Activated CD4-positive, alpha-beta T cell treated with anti-CD3 and anti-CD28 coated beads, Interleukin-2, Interleukin-4, amounts not matched to agents 100 ng/mL and 50 ng/mL, durations not matched to agents 16 hours and 8 hours (primary cell): ENCODE measurements at regions not wholly inside any gene's neighbourhood (a gene's known extent, or its start where the extent isn't known, plus 50 kb on each side); places are given as distances from the start of the nearest gene placed in this dataset.
"Not testable (repeated sequence)": the region's sequence is repeated elsewhere in the genome, so short reads cannot be mapped to it uniquely, and the experiment has no call there.

Experiments
- DNase-seq: peaks from one replicate; pipeline ENCODE4 v3.0.0-alpha.2; 2020; ENCODE audit warnings: low spot score

DNA sequence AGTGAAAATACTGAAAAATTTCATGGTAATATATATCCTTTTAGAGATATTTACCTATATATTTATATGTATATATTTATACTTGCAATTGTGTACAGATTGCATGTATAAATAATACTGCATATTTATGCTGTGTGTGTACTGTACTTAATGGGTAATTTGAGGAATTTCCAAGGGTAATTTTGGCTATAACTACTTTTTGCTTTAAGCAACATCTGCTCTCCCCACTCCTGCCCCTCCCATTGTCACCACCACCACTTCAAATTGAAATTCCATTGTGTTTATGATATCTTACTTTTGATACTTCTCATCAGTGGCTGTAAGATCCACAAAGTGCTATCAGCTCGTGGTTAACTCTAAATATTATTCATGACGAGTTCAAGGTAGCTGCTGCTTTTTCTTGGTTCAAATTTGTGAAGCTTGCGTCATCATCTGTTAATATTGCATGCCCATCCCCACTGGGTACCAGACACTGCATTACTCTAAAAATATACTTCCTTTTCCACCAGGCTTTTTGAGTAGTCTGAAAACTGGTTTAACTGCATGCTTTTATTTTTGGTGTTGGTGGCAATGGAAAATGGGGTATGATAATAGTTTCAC, 91.7 kb upstream of the MITF start:
- no peak for DNase-seq

DNA sequence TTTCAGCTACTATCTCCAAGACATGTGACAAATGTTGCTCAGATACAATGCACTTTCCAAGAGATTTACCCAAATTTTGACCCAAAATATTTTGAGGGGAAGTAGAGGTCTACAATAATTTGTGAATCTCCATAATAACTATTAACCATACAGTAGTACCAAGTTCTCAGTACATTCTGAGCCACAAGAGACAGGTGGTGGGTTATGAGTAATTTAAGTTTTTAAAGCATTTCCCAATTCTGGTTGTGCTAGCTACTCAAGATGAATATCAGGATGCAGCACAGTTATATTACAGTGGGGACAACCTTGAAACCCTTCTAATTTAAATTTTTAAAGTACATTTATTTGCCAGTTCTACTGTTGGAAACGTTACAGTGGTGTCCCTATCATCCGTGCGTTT, 92.2 kb upstream of the MITF start:
- no peak for DNase-seq

DNA sequence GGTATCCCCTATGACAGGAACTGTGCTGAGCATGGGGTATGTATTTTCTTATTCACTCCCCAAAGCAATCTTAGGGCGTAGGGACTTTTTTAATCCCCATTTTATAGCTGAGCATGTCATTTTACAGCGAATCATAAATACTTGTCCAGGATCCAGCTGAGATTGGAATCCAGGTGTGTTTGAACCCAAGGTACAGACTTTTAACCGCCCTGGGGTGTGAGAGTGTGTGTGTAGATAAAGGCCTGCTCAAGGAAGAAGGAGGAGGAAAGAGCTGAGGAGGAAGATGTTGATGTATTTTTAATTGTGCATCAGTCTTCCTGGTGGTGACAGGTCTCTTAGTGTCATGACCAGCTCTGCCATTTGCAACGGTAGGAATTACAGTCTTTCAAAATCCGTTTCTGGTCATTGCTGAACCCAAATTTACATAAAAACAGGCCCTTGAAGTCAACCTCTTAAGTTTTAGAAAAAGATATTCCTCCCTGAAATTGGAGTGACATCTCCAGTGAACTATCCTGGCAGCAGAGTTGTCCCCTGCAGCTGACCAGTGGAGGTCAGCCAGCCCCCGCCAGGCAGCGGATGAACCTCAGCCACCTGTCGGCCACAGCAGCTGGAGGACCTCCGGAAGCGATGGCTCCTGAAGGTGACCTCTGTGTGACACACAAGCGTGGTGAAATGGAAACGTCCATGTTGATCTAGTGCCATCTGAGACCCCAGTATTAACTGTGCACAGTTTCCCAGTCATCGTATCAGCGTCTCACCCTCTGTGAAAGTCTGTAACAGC, 92.8 kb upstream of the MITF start:
- no peak for DNase-seq

GRCh38 chr3:69642606-69643005, 96.7 kb upstream of the MITF start:
- no peak for DNase-seq

GRCh38 chr3:69639851-69640250, 99.4 kb upstream of the MITF start:
- DNase-seq = no peak

DNA sequence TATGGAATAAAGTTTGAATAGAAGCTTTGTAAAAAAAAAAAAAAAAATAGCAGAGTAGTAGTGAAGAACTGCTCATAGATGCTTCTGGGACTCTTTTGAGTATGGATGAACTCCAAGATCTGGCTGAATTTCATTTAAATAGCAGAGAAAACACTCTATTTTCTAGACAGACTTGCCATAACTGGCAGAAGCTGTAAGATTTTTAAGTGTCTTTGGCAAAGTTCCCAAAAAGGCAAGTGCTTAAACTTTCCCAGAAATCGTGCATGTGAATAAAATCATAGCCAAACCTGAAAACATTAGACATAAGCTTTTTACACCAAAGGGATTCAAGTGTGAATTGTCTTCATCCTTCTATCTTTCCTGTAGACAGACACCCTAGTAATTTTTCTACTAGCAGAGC, 110.3 kb upstream of the MITF start:
- DNase-seq = no peak

GRCh38 chr3:69613286-69613685, 126.0 kb upstream of the MITF start:
- DNase-seq = no peak

DNA sequence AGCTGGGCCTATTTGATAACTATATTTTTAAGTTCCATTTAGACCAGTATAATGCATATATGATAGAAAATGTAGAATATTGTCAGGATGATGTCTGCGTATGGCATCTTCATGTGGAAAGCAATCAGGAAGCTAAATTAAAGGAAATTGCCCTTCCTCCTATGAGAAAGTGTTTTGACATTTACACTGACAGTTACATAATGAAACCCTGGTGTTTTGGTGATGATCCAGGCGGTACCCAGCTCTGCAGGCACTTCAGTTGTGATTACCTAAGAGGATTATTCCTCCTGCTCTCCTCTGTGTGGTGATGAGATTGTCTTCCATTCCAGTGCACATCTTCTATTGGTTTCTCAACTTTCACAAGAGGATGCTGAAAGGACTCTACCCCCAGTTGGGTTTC, 126.5 kb upstream of the MITF start:
- DNase-seq = no peak

- not testable (repeated sequence) for DNase-seq
These were observed 129.7 kb upstream of the MITF start for GRCh38 chr3:69609566-69609965.

DNA sequence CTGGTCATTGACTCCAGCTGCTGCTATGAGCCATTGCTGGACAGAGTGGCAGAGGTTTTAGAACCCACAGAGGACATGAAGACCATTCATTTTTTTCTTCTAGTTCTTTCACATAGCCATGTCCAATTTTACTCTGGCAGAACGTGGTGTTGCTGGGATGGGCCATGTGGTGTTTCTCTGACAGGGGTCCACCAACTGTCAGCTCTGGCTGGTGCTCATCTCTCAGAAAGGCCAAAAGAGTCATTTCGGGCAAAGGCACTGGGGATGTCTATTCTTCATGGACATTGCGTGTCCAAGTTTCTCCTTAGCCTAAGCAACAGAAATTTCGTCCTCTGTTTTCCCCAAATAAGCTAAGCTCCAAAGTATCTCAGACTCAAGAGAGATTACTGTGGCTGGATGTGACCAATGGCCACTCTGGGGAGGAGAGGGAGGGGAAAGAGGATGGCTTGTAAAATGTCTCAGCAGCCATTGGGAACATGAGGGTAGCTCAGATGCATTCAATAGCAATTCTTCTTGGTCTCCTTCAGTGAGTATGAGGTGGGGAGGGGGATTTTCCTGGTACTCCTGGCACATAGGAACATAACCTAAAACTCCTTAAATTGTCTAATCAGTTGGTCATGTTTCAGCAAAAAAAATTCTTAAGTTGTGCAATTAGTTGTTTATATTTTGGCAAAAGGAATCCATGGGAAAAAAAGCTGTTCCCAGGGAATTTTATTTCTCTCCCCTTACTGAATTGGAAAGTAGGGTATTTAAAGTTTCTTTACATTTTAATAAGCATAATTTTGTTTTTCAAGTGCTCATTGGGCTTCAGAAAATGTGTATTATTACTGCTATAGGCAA, 131.6 kb upstream of the MITF start:
- no peak for DNase-seq

DNA sequence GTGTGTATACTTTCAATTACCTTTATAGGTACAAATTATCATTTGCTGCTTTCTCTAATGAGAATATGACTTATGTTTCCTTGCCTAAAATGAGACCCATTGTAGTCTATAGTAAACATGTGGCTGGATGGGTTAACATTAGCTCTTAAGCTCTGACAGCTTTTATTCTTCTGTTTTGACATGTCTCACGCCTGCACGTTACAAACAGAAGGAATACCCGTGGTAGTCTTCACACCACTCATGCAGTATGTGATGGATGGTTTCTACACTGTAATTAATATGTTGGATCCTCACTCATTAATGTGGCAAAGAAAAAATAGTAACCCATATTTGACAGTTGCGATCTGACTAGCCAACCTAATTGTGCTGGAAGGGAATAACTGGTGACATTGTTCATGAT, 133.4 kb upstream of the MITF start:
- no peak for DNase-seq

GRCh38 chr3:69604735-69605450, 134.4 kb upstream of the MITF start:
- no peak for DNase-seq

GRCh38 chr3:69602112-69602511, 137.2 kb upstream of the MITF start:
- DNase-seq = no peak

DNA sequence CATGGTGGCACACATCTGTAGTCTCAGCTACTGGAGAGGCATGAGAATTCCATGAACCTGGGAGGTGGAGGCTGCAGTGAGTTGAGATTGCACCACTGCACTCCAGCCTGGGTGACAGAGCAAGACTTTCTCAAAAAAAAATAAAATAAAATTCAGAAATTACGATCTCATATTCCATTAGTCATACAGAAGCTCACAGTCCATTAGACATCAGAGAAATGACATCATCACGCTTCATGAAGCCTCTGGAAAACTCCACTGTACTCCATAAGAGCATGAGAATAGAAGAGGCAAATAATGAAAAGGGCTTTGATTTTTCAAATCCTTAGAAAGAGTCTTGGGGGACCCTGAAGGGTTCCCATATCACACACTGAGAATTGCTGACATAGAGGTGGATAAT, 145.0 kb upstream of the MITF start:
- no peak for DNase-seq

GRCh38 chr3:69591164-69591736, 148.0 kb upstream of the MITF start:
- no peak for DNase-seq

DNA sequence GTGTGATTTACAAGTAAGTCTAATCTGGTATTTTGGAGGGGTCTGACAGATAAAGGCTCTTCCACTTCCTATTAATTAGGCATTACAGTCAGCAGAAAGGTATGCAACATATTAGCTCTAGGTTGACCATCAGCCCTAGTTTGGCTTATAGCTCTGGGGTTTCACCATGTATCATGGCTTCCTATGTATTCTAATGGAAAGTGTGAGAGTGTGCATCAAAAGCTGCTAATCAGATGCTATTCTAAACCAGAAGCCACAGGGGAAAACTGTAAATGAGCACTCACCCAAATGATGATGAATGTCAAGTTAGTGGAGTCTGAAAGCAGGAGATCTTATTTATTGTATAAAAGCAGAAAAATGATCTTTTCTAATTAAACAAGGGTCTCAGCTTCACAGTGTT, 149.2 kb upstream of the MITF start:
- DNase-seq = no peak

DNA sequence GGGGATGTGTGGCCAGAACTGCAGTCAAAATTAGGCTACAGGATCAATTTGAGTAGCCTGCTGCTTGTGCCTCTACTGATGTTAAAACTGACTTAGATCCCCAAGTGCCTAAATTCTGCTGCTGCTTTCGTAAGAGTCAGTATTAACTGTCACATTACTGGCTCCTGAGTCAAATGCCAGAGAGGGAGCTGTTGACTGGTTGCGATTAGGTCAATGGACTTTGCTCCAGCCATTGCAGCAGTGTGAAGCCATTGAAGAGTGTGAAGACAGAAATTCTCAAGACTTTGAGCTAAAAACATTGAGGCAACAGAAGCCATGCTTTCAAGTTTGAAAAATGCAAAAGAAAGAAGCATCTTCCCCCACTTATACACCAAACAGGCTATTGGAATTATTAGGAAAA, 151.1 kb upstream of the MITF start:
- DNase-seq = no peak

DNA sequence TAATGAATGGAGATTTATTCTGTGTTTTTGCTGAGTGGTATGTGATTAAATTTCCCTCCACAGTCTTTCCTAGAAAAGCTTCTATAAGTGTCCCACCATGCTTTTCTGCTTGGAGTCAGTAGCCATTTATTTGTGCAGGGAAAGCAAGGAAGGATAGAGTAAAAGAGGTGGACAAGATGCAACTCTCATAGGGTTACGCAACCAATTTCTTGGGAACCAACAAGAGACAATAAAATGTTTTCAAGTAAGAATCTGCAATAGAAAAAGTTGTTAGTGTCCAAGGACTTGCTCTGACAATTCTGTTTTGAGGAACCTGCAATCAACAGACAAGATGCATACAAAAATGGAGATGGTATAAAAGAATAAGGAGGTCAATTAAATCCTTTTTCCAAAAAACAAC, 153.8 kb upstream of the MITF start:
- DNase-seq = no peak

- no peak for DNase-seq
These were observed 157.2 kb upstream of the MITF start for GRCh38 chr3:69582044-69582443.

DNA sequence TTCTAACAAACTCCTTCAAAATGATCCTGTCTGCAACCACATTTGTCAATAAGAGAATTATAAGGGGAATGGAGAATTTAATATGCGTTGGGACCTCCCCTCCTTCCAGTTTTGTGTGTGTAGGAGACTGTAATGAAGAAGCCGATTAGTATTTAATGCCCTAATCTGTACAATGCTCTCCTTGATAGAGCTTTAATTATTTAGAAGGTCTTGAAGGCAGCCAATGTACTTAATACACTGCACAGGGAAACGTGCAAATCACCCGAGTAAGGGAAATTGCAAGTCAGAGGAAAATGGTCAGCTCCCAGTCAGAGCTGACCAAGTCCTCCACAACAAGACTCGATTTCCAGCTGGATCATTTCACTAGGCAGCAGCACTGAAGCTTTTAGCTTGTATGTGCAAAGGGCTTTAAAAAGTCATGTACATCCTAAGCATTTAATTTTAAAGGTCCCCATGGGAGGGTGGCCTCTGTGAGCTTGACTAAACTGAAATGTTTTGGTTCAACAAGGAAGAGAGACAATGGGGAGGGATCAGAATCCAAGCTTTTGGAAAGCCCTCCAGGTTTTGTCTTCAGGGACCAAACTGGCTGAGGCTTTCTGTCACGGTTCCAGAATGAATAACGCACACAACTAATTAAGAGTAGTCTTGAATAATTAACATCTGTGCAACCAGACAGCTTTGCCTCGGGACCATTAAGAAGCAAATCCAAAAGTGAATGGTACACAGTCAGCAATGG, 159.8 kb upstream of the MITF start:
- no peak for DNase-seq

- no peak for DNase-seq
These were observed 169.7 kb upstream of the MITF start for GRCh38 chr3:69569520-69569919.
